Endothelial cell of umbilical vein (primary cell): ENCODE measurements at regions not wholly inside any gene's neighbourhood (a gene's known extent, or its start where the extent isn't known, plus 50 kb on each side); places are given as distances from the start of the nearest gene placed in this dataset.

ENCODE experiments used
- CTCF ChIP-seq, 2 donors: IDR thresholded peaks; 1 replicate in 1 of 2; 2 replicates in 1 of 2; pipeline ENCODE4 v1.5.1; 2011; ENCODE audit warnings: low read length in 2 of 2, mild to moderate bottlenecking in 2 of 2, moderate library complexity in 2 of 2, control low read depth in 1 of 2, inconsistent platforms in 1 of 2, low read depth in 1 of 2; ENCODE audit not compliant: insufficient read depth in 1 of 2; ENCODE audit errors: extremely low read depth in 1 of 2
- EZH2 ChIP-seq: IDR thresholded peaks from 2 replicates; pipeline ENCODE4 v1.6.1; 2012; ENCODE audit warnings: borderline replicate concordance, low read depth, mild to moderate bottlenecking, moderate library complexity, low read length, inconsistent platforms; ENCODE audit not compliant: severe bottlenecking
- FOS ChIP-seq: IDR thresholded peaks from 2 replicates; pipeline ENCODE4 v1.6.1; 2011; ENCODE audit warnings: mild to moderate bottlenecking, low read length, moderate library complexity, borderline replicate concordance; ENCODE audit not compliant: insufficient read depth
- JUN ChIP-seq: IDR thresholded peaks from 2 replicates; pipeline ENCODE4 v1.6.1; 2011; ENCODE audit warnings: borderline replicate concordance, low read depth; ENCODE audit not compliant: insufficient read length, insufficient read depth
- MAX ChIP-seq: IDR thresholded peaks from 2 replicates; pipeline ENCODE4 v1.6.1; 2011; ENCODE audit not compliant: insufficient read depth, insufficient read length
- MYC ChIP-seq: IDR thresholded peaks from one replicate; pipeline ENCODE4 v1.6.1; 2011; ENCODE audit warnings: mild to moderate bottlenecking, low read depth, low read length
- POLR2A ChIP-seq: IDR thresholded peaks from 2 replicates; pipeline ENCODE4 v1.6.1; 2012; ENCODE audit warnings: low read depth, mild to moderate bottlenecking, control low read depth, low read length
- POLR2AphosphoS5 ChIP-seq: IDR thresholded peaks from 2 replicates; pipeline ENCODE4 v1.6.1; 2012; ENCODE audit warnings: low read depth, mild to moderate bottlenecking, control low read depth, low read length, moderate library complexity; ENCODE audit not compliant: insufficient read depth

GRCh38 chr12:13564266-13564810 lies 367.8 kb downstream of the EMP1 start:
- TF ChIP-seq CTCF (IDR thresholded peaks at IDR 0.05; ENCODE audit: extremely low read depth in 1 of 2, insufficient read depth in 1 of 2, low read depth in 1 of 2, low read length in 2 of 2) (no peak), POLR2A (no peak), EZH2 (no peak), POLR2AphosphoS5 (no peak), JUN (no peak), FOS (no peak), MYC (no peak), MAX (no peak)
